Common myeloid progenitor, CD34-positive (primary cell): ENCODE measurements at regions not wholly inside any gene's neighbourhood (a gene's known extent, or its start where the extent isn't known, plus 50 kb on each side); places are given as distances from the start of the nearest gene placed in this dataset.

ENCODE experiments used
- CTCF ChIA-PET: fragments of 350-600 bp; sonication (Branson Sonifier 250); formaldehyde crosslinking; loops from one replicate; lab custom pipeline; 2021; ENCODE audit warnings: antibody characterized with exemption; lab: Charles Lee
- POLR2A ChIA-PET: fragments of 350-600 bp; sonication (Branson Sonifier 250); formaldehyde crosslinking; loops from one replicate; lab custom pipeline; 2021; ENCODE audit warnings: antibody characterized with exemption; lab: Charles Lee
- DNase-seq, 3 donors: peaks; one replicate each; pipeline versions ENCODE4 v3.0.0 to v3.0.0-alpha.2; 2013
- H3K27ac ChIP-seq, 2 experiments: 1 replicate in 1 of 2; 2 replicates in 1 of 2; pipeline ENCODE4 v1.7.0; 2013; ENCODE audit warnings: inconsistent platforms in 2 of 2, low read length in 2 of 2, mild to moderate bottlenecking in 2 of 2, low read depth in 1 of 2, moderate library complexity in 1 of 2; ENCODE audit not compliant: severe bottlenecking in 2 of 2, insufficient read depth in 1 of 2, poor library complexity in 1 of 2
- H3K27me3 ChIP-seq, 5 experiments: replicated peaks in 2 of 5; 1 replicate in 3 of 5; 2 replicates in 2 of 5; pipeline versions ENCODE4 v1.6.1 to v1.7.0; 2013; ENCODE audit warnings: low read length in 4 of 5, mild to moderate bottlenecking in 2 of 5, moderate library complexity in 2 of 5, inconsistent platforms in 1 of 5; ENCODE audit not compliant: insufficient read depth in 5 of 5, control insufficient read depth in 4 of 5
- H3K36me3 ChIP-seq, 4 experiments: 1 replicate in 2 of 4; 2 replicates in 2 of 4; pipeline versions ENCODE4 v1.6.1 to v1.7.0; 2013; ENCODE audit warnings: low read length in 3 of 4, control low read depth in 1 of 4, mild to moderate bottlenecking in 1 of 4; ENCODE audit not compliant: control insufficient read depth in 4 of 4, insufficient read depth in 4 of 4
- H3K4me1 ChIP-seq, 4 experiments: 1 replicate in 3 of 4; 2 replicates in 1 of 4; pipeline versions ENCODE4 v1.6.1 to v1.7.1; 2013; ENCODE audit warnings: low read length in 3 of 4, mild to moderate bottlenecking in 3 of 4, control low read depth in 1 of 4, inconsistent platforms in 1 of 4, moderate library complexity in 1 of 4; ENCODE audit not compliant: control insufficient read depth in 4 of 4, insufficient read depth in 4 of 4; ENCODE audit errors: control extremely low read depth in 1 of 4
- H3K4me3 ChIP-seq, 7 experiments: 1 replicate in 4 of 7; 2 replicates in 3 of 7; pipeline versions ENCODE4 v1.5.1 to v1.7.0; 2013; ENCODE audit warnings: mild to moderate bottlenecking in 7 of 7, low read length in 6 of 7, moderate library complexity in 6 of 7, inconsistent platforms in 2 of 7, low read depth in 2 of 7, control low read depth in 1 of 7; ENCODE audit not compliant: insufficient read depth in 4 of 7, control insufficient read depth in 1 of 7; ENCODE audit errors: extremely low read depth in 1 of 7
- H3K9me3 ChIP-seq, 5 experiments: 1 replicate in 4 of 5; 2 replicates in 1 of 5; pipeline versions ENCODE4 v1.6.1 to v1.7.1; 2013; ENCODE audit warnings: low read length in 4 of 5, mild to moderate bottlenecking in 2 of 5, inconsistent platforms in 1 of 5, low read depth in 1 of 5, moderate library complexity in 1 of 5; ENCODE audit not compliant: control insufficient read depth in 4 of 5, insufficient read depth in 2 of 5; ENCODE audit errors: control extremely low read depth in 1 of 5
- WGBS: methylation state at CpG from one replicate; pipeline ENCODE4 v1.1.5; 2013; ENCODE audit not compliant: insufficient coverage; 5-methylcytosine and 5-hydroxymethylcytosine counted together

- H3K4me3 ChIP-seq, result no peak overlapping the region
- POLR2A ChIA-PET, result no interaction called here
- no peak overlapping the region for H3K27ac ChIP-seq
Measured at GRCh38 chr9:129322641-129323375, 144.7 kb upstream of the IER5L start.

GRCh38 chr9:129322022-129322621, 144.1 kb upstream of the IER5L start:
- no peaks in the 10 kb centered on the region for H3K27me3 ChIP-seq
- ChIA-PET CTCF (interaction anchor here (1.0 to 3.0 kb wide), 3 partner anchors 25 to 290 kb away, joined by 3 to 11 read pairs (median 5); no protein-coding TSS in a partner anchor), POLR2A (no interaction called here)
- H3K4me1 ChIP-seq, result peaks cover 0 to 30% (median 24%) of the 10 kb centered on the region in 4 experiments
- no peak for DNase-seq
- 100% methylated on average over 4 of the region's 7 CpGs for WGBS
- H3K9me3 ChIP-seq, result no peaks in the 10 kb centered on the region
- no peaks in the 10 kb centered on the region for H3K36me3 ChIP-seq
- no peak overlapping the region for H3K4me3 ChIP-seq
- no peak overlapping the region for H3K27ac ChIP-seq

More at GRCh38 chr9:129322641-129323375, 144.7 kb upstream of the IER5L start:
- 97% methylated on average over 17 of the region's 17 CpGs for WGBS
- H3K9me3 ChIP-seq, result no peaks in the 10 kb centered on the region
- no peak for DNase-seq
- no peaks in the 10 kb centered on the region for H3K27me3 ChIP-seq
- peaks cover 0 to 32% (median 26%) of the 10 kb centered on the region in 4 experiments for H3K4me1 ChIP-seq
- CTCF ChIA-PET, result interaction anchor here (1.4 to 3.0 kb wide), 2 partner anchors 18 to 289 kb away, joined by 3 to 11 read pairs; no protein-coding TSS in a partner anchor
- H3K36me3 ChIP-seq, result no peaks in the 10 kb centered on the region

- no peak for DNase-seq
- no peaks in the 10 kb centered on the region for H3K9me3 ChIP-seq
- ChIA-PET CTCF (interaction anchor here (1.0 to 3.0 kb wide), 10 partner anchors 13 to 291 kb away, joined by 3 to 11 read pairs (median 5); no protein-coding TSS in a partner anchor), POLR2A (interaction anchor here (1.0 to 1.3 kb wide), 2 partner anchors 175 to 298 kb away, joined by 4 read pairs; no protein-coding TSS in a partner anchor)
- 98% methylated on average over 15 of the region's 20 CpGs for WGBS
- no peaks in the 10 kb centered on the region for H3K36me3 ChIP-seq
- no peak overlapping the region for H3K27ac ChIP-seq
- H3K27me3 ChIP-seq, result no peaks in the 10 kb centered on the region
- H3K4me1 ChIP-seq, result peaks cover 0 to 30% (median 24%) of the 10 kb centered on the region in 4 experiments
- H3K4me3 ChIP-seq, result peak overlapping the region in 3 of 7 experiments; percentile 53 to 69 (median 63)
Measured at GRCh38 chr9:129321286-129322021, 143.4 kb upstream of the IER5L start.

GRCh38 chr9:129320575-129321285, 142.7 kb upstream of the IER5L start:
- ChIA-PET CTCF (interaction anchor here (1.1 to 3.0 kb wide), 14 partner anchors 13 to 470 kb away, joined by 3 to 11 read pairs (median 4); no protein-coding TSS in a partner anchor), POLR2A (interaction anchor here (1.0 to 1.3 kb wide), 3 partner anchors 144 to 299 kb away, joined by 3 to 4 read pairs (median 4); no protein-coding TSS in a partner anchor)
- Histone ChIP-seq H3K27me3 (no peaks in the 10 kb centered on the region), H3K4me1 (peaks cover 0 to 30% (median 24%) of the 10 kb centered on the region in 4 experiments), H3K36me3 (no peaks in the 10 kb centered on the region), H3K4me3 (peak overlapping the region; percentile 4 to 69 (median 53)), H3K27ac (peak overlapping the region in 1 of 2 experiments; percentile 34), H3K9me3 (no peaks in the 10 kb centered on the region)
- WGBS, result 1% methylated on average over 38 of the region's 46 CpGs
- peak; percentile 84 to 90 (median 90) for DNase-seq

- ChIA-PET POLR2A (interaction anchor here (1.0 to 1.3 kb wide), 3 partner anchors 143 to 300 kb away, joined by 3 to 4 read pairs (median 4); no protein-coding TSS in a partner anchor), CTCF (interaction anchor here (0.6 to 3.0 kb wide), 17 partner anchors 12 to 470 kb away, joined by 3 to 11 read pairs (median 3); no protein-coding TSS in a partner anchor)
- DNase-seq, result no peak
- Histone ChIP-seq H3K4me3 (peak overlapping the region; percentile 4 to 69 (median 53)), H3K27me3 (no peaks in the 10 kb centered on the region), H3K36me3 (no peaks in the 10 kb centered on the region), H3K4me1 (peaks cover 0 to 30% (median 24%) of the 10 kb centered on the region in 4 experiments), H3K27ac (peak overlapping the region in 1 of 2 experiments; percentile 34), H3K9me3 (no peaks in the 10 kb centered on the region)
- WGBS, result 36% methylated on average over 10 of the region's 14 CpGs
Measured at GRCh38 chr9:129319938-129320481, 141.9 kb upstream of the IER5L start.
